GM12865 (cell line): ENCODE measurements at regions not wholly inside any gene's neighbourhood (a gene's known extent, or its start where the extent isn't known, plus 50 kb on each side); places are given as distances from the start of the nearest gene placed in this dataset.
A peak's percentile ranks its signal among the peaks of the same experiment; 100 is the strongest.

Source experiments
- DNase-seq: peaks from one replicate; pipeline ENCODE4 v3.0.0; 2010; ENCODE audit warnings: low read depth
- H3K4me3 ChIP-seq: 2 replicates; pipeline ENCODE4 v1.5.1; 2011; ENCODE audit warnings: mild to moderate bottlenecking, low read depth, low read length, control low read depth
- CTCF ChIP-seq: IDR thresholded peaks from 2 replicates; pipeline ENCODE4 v1.5.1; 2011; ENCODE audit warnings: low read length, control low read depth, low read depth, inconsistent platforms; ENCODE audit not compliant: insufficient read depth; ENCODE audit errors: missing control alignments

- TF ChIP-seq CTCF, result no peak
- DNase-seq, result no peak
- no peak overlapping the region for H3K4me3 ChIP-seq
These were observed 1143.4 kb downstream of the ARAP2 start for GRCh38 chr4:35100932-35101331.

GRCh38 chr4:35102066-35102465, 1142.2 kb downstream of the ARAP2 start:
- no peak for DNase-seq
- no peak overlapping the region for H3K4me3 ChIP-seq
- no peak for TF ChIP-seq CTCF

- H3K4me3 ChIP-seq, result no peak overlapping the region
- DNase-seq, result peak; percentile 10
- TF ChIP-seq CTCF, result no peak
These were observed 1138.8 kb downstream of the ARAP2 start for GRCh38 chr4:35105486-35105885.

GRCh38 chr4:35106091-35106734, 1138.1 kb downstream of the ARAP2 start:
- DNase-seq, result no peak
- TF ChIP-seq CTCF, result no peak
- H3K4me3 ChIP-seq, result no peak overlapping the region

GRCh38 chr4:35124106-35124505, 1120.2 kb downstream of the ARAP2 start:
- H3K4me3 ChIP-seq, result no peak overlapping the region
- no peak for TF ChIP-seq CTCF
- no peak for DNase-seq

GRCh38 chr4:35125995-35126712, 1118.2 kb downstream of the ARAP2 start:
- TF ChIP-seq CTCF, result no peak
- H3K4me3 ChIP-seq, result no peak overlapping the region
- DNase-seq, result no peak
